Neuronal stem cell (in vitro differentiated cells): ENCODE measurements at regions not wholly inside any gene's neighbourhood (a gene's known extent, or its start where the extent isn't known, plus 50 kb on each side); places are given as distances from the start of the nearest gene placed in this dataset.
"Not testable (repeated sequence)": the region's sequence is repeated elsewhere in the genome, so short reads cannot be mapped to it uniquely, and the experiment has no call there.

ENCODE experiments used
- DNase-seq: peaks from one replicate; pipeline ENCODE4 v3.0.0-alpha.2; 2013; ENCODE audit warnings: low spot score
- H2AFZ ChIP-seq: one replicate; pipeline ENCODE4 v1.6.1; 2013; ENCODE audit warnings: mild to moderate bottlenecking, low read length, inconsistent platforms
- H2AK5ac ChIP-seq: 2 replicates; pipeline ENCODE4 v1.6.1; 2013; ENCODE audit warnings: low read depth, mild to moderate bottlenecking, inconsistent platforms, low read length, moderate library complexity, mixed read lengths
- H2BK120ac ChIP-seq: 2 replicates; pipeline ENCODE4 v1.6.1; 2013; ENCODE audit warnings: low read depth, mild to moderate bottlenecking, inconsistent platforms, low read length, moderate library complexity, mixed read lengths
- H2BK12ac ChIP-seq: one replicate; pipeline ENCODE4 v1.6.1; 2013; ENCODE audit warnings: low read length, inconsistent platforms
- H2BK15ac ChIP-seq: 2 replicates; pipeline ENCODE4 v1.6.1; 2013; ENCODE audit warnings: mild to moderate bottlenecking, low read length, inconsistent platforms, mixed read lengths
- H2BK5ac ChIP-seq: one replicate; pipeline ENCODE4 v1.6.1; 2013; ENCODE audit warnings: inconsistent platforms, mild to moderate bottlenecking, low read length, moderate library complexity
- H3K14ac ChIP-seq: one replicate; pipeline ENCODE4 v1.6.1; 2013; ENCODE audit warnings: low read length, inconsistent platforms
- H3K18ac ChIP-seq: 2 replicates; pipeline ENCODE4 v1.6.1; 2013; ENCODE audit warnings: low read length, inconsistent platforms
- H3K23ac ChIP-seq: 2 replicates; pipeline ENCODE4 v1.6.1; 2013; ENCODE audit warnings: low read depth, mild to moderate bottlenecking, mixed read lengths, low read length, inconsistent platforms; ENCODE audit not compliant: poor library complexity
- H3K27ac ChIP-seq: replicated peaks from 3 replicates; pipeline ENCODE4 v1.5.1; 2013; ENCODE audit warnings: low read length, inconsistent platforms
- H3K27me3 ChIP-seq, 3 experiments: 2 replicates each; pipeline ENCODE4 v1.6.1; 2013; ENCODE audit warnings: low read length in 3 of 3, mild to moderate bottlenecking in 2 of 3, inconsistent platforms in 1 of 3, low read depth in 1 of 3, mixed read lengths in 1 of 3, moderate library complexity in 1 of 3; ENCODE audit not compliant: control insufficient read depth in 3 of 3, insufficient read depth in 3 of 3
- H3K36me3 ChIP-seq, 2 donors: replicated peaks in 1 of 2; 2 replicates each; pipeline ENCODE4 v1.6.1; 2013; ENCODE audit warnings: low read length in 2 of 2; ENCODE audit not compliant: control insufficient read depth in 2 of 2, insufficient read depth in 2 of 2
- H3K4ac ChIP-seq: 2 replicates; pipeline ENCODE4 v1.6.1; 2013; ENCODE audit warnings: inconsistent platforms, mild to moderate bottlenecking, low read length, moderate library complexity
- H3K4me1 ChIP-seq, 2 donors: 1 replicate in 1 of 2; 2 replicates in 1 of 2; pipeline ENCODE4 v1.6.1; 2013; ENCODE audit warnings: low read length in 2 of 2, low read depth in 1 of 2; ENCODE audit not compliant: control insufficient read depth in 2 of 2, insufficient read depth in 1 of 2
- H3K4me2 ChIP-seq: one replicate; pipeline ENCODE4 v1.6.1; 2013; ENCODE audit warnings: mild to moderate bottlenecking, low read length, inconsistent platforms; ENCODE audit not compliant: insufficient read depth, poor library complexity, severe bottlenecking
- H3K4me3 ChIP-seq, 2 donors: 2 replicates each; pipeline ENCODE4 v1.5.1; 2013; ENCODE audit warnings: low read length in 2 of 2, mild to moderate bottlenecking in 2 of 2, inconsistent platforms in 1 of 2, moderate library complexity in 1 of 2
- H3K79me1 ChIP-seq: one replicate; pipeline ENCODE4 v1.6.1; 2013; ENCODE audit warnings: low read depth, mild to moderate bottlenecking, inconsistent platforms, low read length, moderate library complexity
- H3K9ac ChIP-seq: one replicate; pipeline ENCODE4 v1.6.1; 2013; ENCODE audit warnings: mild to moderate bottlenecking, low read depth, low read length, inconsistent platforms; ENCODE audit not compliant: poor library complexity
- H3K9me3 ChIP-seq, 2 donors: replicated peaks in 1 of 2; 2 replicates each; pipeline versions ENCODE3 to v1.6.1; 2013; ENCODE audit warnings: low read length in 2 of 2, mild to moderate bottlenecking in 2 of 2, inconsistent platforms in 1 of 2, low read depth in 1 of 2, mixed read lengths in 1 of 2, moderate library complexity in 1 of 2; ENCODE audit not compliant: control insufficient read depth in 2 of 2, insufficient read depth in 1 of 2
- H4K8ac ChIP-seq: one replicate; pipeline ENCODE4 v1.6.1; 2013; ENCODE audit warnings: low read depth, mild to moderate bottlenecking, inconsistent platforms, low read length, moderate library complexity
- H4K91ac ChIP-seq: one replicate; pipeline ENCODE4 v1.6.1; 2013; ENCODE audit warnings: low read length, low read depth, mild to moderate bottlenecking, inconsistent platforms; ENCODE audit not compliant: poor library complexity
- WGBS, 2 donors: extraction: QIAGEN DNeasy Blood & Tissue Kit; methylation state at CpG; one replicate each; pipeline ENCODE4 v1.1.7; 2013; ENCODE audit warnings: missing lambda C conversion rate in 2 of 2, mixed read lengths in 1 of 2; ENCODE audit not compliant: insufficient read length in 2 of 2, insufficient replicate concordance in 1 of 2; ENCODE audit errors: extremely low coverage in 2 of 2; 5-methylcytosine and 5-hydroxymethylcytosine counted together

- H4K8ac ChIP-seq, H3K9ac ChIP-seq, H2AK5ac ChIP-seq, H3K14ac ChIP-seq, H3K18ac ChIP-seq, H2BK15ac ChIP-seq, H3K27me3 ChIP-seq, H3K4ac ChIP-seq, DNase-seq, H3K4me3 ChIP-seq, H3K36me3 ChIP-seq, H2AFZ ChIP-seq, H3K9me3 ChIP-seq, H4K91ac ChIP-seq, H2BK12ac ChIP-seq, H3K4me1 ChIP-seq, H2BK5ac ChIP-seq, H3K4me2 ChIP-seq, H3K27ac ChIP-seq, H3K23ac ChIP-seq, H3K79me1 ChIP-seq, H2BK120ac ChIP-seq: not testable (repeated sequence)
- WGBS, 2 donors: no CpG with 5 or more reads among the region's 8 CpGs
Observed at GRCh38 chr7:32789266-32789665, 102.3 kb downstream of the KBTBD2 start.

- DNase-seq, H3K4me1 ChIP-seq, H2AFZ ChIP-seq, H2BK5ac ChIP-seq, H3K23ac ChIP-seq, H3K27me3 ChIP-seq, H3K4me3 ChIP-seq, H2BK15ac ChIP-seq, H3K36me3 ChIP-seq, H3K9ac ChIP-seq, H2BK120ac ChIP-seq, H3K4ac ChIP-seq, H3K27ac ChIP-seq, H3K18ac ChIP-seq, H4K91ac ChIP-seq, H4K8ac ChIP-seq, H3K79me1 ChIP-seq, H3K9me3 ChIP-seq, H2BK12ac ChIP-seq, H3K4me2 ChIP-seq, H2AK5ac ChIP-seq, H3K14ac ChIP-seq: not testable (repeated sequence)
- WGBS, 2 donors: no CpG with 5 or more reads among the region's 2 CpGs
Observed at GRCh38 chr7:32788174-32788573, 103.4 kb downstream of the KBTBD2 start.

- not testable (repeated sequence) for H4K91ac ChIP-seq, H3K27ac ChIP-seq, H3K9ac ChIP-seq, H3K36me3 ChIP-seq, H3K9me3 ChIP-seq, H2AK5ac ChIP-seq, H3K4me3 ChIP-seq, H3K79me1 ChIP-seq, H2BK120ac ChIP-seq, H2BK5ac ChIP-seq, H4K8ac ChIP-seq, DNase-seq, H2BK12ac ChIP-seq, H2BK15ac ChIP-seq, H3K4me1 ChIP-seq, H3K14ac ChIP-seq, H3K4me2 ChIP-seq, H2AFZ ChIP-seq, H3K23ac ChIP-seq, H3K4ac ChIP-seq, H3K27me3 ChIP-seq
- peak overlapping the region; percentile 48 for H3K18ac ChIP-seq
- no CpG with 5 or more reads among the region's 5 CpGs for WGBS, 2 donors
Observed at GRCh38 chr7:32785365-32785944, 106.1 kb downstream of the KBTBD2 start.

DNA sequence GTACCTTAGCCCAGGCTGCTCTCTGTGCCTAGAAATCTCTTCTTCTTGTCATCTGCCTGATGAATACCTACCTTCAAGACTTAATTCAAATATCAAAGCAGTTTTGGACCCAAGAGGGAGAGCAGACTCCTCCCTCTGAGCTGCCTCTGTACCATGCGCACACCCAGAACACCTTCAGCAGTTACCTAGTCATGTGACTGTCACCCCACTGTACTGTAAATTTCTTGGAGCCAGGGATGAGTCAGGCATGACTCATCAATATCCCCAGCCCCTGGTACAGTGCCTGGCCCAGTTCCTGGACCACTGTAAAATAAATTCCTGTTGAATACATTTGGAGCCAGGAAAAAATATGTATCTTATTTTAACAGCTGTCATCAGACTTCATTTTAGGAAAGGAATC lies 111.7 kb downstream of the KBTBD2 start:
- H3K27ac ChIP-seq, H3K23ac ChIP-seq, H3K79me1 ChIP-seq, H2BK5ac ChIP-seq, H3K36me3 ChIP-seq, H3K4me1 ChIP-seq, H3K18ac ChIP-seq, H3K4me2 ChIP-seq, H2AFZ ChIP-seq, H3K27me3 ChIP-seq, H2AK5ac ChIP-seq, H3K4ac ChIP-seq, H3K9me3 ChIP-seq, H2BK15ac ChIP-seq, H3K4me3 ChIP-seq, H2BK12ac ChIP-seq, H4K8ac ChIP-seq, DNase-seq, H4K91ac ChIP-seq, H3K14ac ChIP-seq, H2BK120ac ChIP-seq, H3K9ac ChIP-seq: not testable (repeated sequence)
- no CpG with 5 or more reads among the region's 1 CpG for WGBS, 2 donors
